GM23248 (cell line): ENCODE measurements at regions not wholly inside any gene's neighbourhood (a gene's known extent, or its start where the extent isn't known, plus 50 kb on each side); places are given as distances from the start of the nearest gene placed in this dataset.

ENCODE experiments used
- EZH2 ChIP-seq: fragments of 200-600 bp; sonication (generic); IDR thresholded peaks from 2 replicates; pipeline ENCODE4 v1.6.1; 2018; ENCODE audit warnings: antibody characterized with exemption, mild to moderate bottlenecking; ENCODE audit not compliant: insufficient read depth, poor library complexity, severe bottlenecking
- EZH2phosphoT487 ChIP-seq: fragments of 200-600 bp; sonication (generic); IDR thresholded peaks from 2 replicates; pipeline ENCODE4 v1.6.1; 2018; ENCODE audit warnings: antibody characterized with exemption, moderate library complexity, mild to moderate bottlenecking, low read depth; ENCODE audit not compliant: insufficient read depth

DNA sequence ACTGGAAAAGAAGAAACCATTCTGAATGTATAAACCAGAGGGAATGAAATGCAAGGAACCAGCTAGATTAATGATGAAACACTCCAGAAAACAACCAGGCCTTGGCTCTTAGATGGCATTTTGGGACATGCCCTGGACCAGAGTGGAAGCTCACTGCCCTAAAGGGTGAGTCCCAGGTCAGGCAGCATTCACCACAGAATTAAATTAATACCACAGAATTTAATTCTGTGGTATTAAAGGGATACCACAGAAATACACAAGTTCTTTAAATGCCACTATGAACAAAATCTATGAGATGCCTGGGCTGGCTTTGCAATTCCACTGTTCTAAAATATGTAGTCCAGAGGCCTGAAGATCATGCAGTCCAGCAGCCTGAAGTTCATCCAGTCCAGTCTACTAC lies 122.3 kb upstream of the KYNU start:
- no peak for TF ChIP-seq EZH2phosphoT487
- no peak for TF ChIP-seq EZH2
